T-helper 1 cell treated with Interleukin-12 subunit alpha and Interleukin-12 subunit beta and Interleukin-4 antibody, amounts not matched to agents 30 ng/mL and 1 ng/mL, for 36 hours (primary cell): ENCODE measurements at regions not wholly inside any gene's neighbourhood (a gene's known extent, or its start where the extent isn't known, plus 50 kb on each side); places are given as distances from the start of the nearest gene placed in this dataset.
"Not testable (repeated sequence)": the region's sequence is repeated elsewhere in the genome, so short reads cannot be mapped to it uniquely, and the experiment has no call there.

Source experiments
- intact Hi-C: fragments of 100-400 bp; cut with micrococcal nuclease; formaldehyde crosslinking; loops from one replicate; pipeline ENCODE4 v1.15.1; 2024

- intact Hi-C loops = no loop called here
Measured at GRCh38 chr3:158026236-158026635, 80.0 kb downstream of the SHOX2 start.

DNA sequence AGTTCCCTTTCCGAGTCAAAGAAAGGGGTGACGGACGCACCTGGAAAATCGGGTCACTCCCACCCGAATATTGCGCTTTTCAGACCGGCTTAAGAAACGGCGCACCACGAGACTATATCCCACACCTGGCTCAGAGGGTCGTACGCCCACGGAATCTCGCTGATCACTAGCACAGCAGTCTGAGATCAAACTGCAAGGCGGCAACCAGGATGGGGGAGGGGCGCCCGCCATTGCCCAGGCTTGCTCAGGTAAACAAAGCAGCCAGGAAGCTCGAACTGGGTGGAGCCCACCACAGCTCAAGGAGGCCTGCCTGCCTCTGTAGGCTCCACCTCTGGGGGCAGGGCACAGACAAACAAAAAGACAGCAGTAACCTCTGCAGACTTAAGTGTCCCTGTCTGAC lies 86.3 kb downstream of the SHOX2 start:
- intact Hi-C loops = not testable (repeated sequence)

GRCh38 chr3:158018462-158018861 lies 87.8 kb downstream of the SHOX2 start:
- intact Hi-C loops = no loop called here

GRCh38 chr3:158012901-158013300 lies 93.3 kb downstream of the SHOX2 start:
- intact Hi-C loops = no loop called here

- intact Hi-C loops = no loop called here
Measured at GRCh38 chr3:158005391-158006100, 100.7 kb downstream of the SHOX2 start.

DNA sequence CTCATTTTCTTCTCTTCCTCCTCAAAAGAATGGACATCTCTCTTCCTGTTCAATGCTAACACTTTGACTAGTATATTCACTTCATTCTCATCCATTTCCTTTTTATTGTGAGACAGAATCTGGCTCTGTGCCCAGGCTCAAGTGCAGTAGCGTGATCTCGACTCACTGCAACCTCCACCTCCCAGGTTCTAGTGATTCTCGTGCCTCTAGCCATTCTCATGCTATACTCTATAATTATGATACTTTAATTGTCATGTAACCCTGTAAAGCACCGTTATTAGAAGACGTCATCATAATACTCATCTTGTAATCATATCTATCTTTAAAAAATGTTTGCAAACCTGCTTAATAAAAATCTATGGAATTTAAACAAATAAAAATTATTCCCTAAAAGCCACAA lies 107.0 kb downstream of the SHOX2 start:
- intact Hi-C loops = no loop called here

- intact Hi-C loops = no loop called here
Measured at GRCh38 chr3:157982359-157982758, 123.9 kb downstream of the SHOX2 start.

DNA sequence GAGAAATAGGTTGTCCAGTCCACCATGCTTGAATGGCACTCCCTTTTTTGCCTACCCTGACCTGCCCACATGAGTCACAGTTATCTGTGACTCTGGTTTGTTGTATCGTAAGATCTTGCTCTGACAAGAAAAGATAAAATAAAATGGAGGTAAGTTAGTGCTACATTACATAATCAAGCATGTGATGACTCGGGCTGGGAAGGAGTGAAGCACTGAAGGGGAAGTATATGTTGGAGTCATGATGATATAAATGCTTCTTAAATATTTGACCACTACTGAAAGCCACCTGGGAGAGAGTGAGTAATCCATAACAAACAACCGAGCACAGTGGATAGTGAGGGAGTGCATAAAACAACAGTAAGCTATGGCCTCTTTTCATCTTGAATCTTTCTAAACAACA lies 124.4 kb downstream of the SHOX2 start:
- intact Hi-C loops = no loop called here

- intact Hi-C loops = no loop called here
Measured at GRCh38 chr3:157979022-157979421, 127.2 kb downstream of the SHOX2 start.

GRCh38 chr3:157961665-157962064 lies 144.6 kb downstream of the SHOX2 start:
- intact Hi-C loops = no loop called here

DNA sequence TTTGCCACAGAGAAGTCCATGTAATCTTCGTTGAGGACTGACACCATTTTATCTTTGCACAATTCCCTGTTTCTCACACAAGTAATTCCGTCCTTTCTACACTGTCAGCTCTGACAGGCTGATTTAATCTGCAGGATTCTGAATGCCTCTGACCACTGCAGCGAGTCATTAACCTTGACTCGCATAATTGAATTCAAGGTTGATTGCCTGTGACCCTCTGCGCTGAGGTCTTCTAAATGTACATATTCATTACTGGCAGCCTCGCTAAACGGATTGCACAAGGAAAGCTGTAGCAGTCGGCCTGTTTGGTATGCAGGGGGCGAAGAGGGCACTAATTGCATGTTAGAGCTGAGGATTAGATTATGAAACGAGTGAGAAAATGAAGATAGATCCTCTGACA lies 147.8 kb downstream of the SHOX2 start:
- intact Hi-C loops = no loop called here

DNA sequence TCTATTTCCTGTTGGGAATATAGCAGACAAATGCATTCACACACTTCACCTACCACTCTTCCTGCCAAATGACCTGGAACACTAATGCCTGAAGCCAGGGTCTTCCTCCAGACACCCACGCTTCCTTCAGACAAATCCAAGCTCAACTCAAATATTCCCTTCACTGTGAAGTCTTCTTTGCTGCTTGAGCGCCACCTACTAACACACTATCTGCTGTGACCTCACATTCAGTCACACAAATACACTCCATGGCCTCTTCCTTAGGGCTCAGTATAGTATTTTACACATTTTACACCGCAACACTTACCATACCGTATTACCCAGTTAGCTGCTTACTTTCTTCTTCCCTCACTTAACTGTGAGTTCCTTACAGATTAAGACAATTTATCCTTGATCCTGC lies 149.4 kb downstream of the SHOX2 start:
- intact Hi-C loops = no loop called here

GRCh38 chr3:157956176-157956575 lies 150.0 kb downstream of the SHOX2 start:
- intact Hi-C loops = no loop called here

GRCh38 chr3:157953565-157953964 lies 152.7 kb downstream of the SHOX2 start:
- intact Hi-C loops = no loop called here

DNA sequence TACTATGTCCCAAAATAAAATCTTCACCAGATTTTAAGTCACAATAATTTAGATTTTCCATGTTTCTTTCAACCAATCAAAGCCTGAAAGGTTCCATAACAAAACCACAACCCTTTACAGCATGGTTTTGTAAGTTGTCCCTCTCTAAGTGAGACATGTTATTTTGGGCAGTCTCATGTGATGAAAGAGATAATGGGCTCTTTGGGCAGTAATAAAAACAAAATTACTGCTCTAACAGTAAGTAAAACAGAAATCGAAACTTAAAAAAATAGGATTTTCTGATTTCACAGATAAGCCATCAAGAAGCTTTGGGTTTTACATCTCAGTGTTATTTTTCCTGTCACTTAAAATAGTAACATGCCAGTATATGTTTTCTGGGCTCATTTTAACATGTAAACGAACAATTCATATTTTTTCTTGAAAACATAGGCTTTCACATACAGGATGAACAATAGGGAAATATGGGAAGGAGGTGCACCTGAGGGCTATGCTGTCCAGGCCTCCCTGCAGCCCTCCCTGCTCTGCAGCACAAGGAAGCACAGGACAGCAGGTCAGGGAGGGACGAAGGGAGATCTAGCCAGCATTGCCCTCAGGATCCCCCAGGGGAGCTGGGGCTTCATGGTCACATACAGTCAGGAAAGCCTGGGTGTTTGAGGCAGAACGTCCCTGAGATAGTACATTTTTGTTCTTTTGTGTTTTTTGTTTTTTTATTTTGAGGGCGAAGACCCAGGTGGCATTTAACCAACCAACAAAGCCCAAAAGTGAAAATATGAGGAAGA lies 157.4 kb downstream of the SHOX2 start:
- intact Hi-C loops = no loop called here

GRCh38 chr3:157939166-157939565 lies 167.1 kb downstream of the SHOX2 start:
- intact Hi-C loops = no loop called here

DNA sequence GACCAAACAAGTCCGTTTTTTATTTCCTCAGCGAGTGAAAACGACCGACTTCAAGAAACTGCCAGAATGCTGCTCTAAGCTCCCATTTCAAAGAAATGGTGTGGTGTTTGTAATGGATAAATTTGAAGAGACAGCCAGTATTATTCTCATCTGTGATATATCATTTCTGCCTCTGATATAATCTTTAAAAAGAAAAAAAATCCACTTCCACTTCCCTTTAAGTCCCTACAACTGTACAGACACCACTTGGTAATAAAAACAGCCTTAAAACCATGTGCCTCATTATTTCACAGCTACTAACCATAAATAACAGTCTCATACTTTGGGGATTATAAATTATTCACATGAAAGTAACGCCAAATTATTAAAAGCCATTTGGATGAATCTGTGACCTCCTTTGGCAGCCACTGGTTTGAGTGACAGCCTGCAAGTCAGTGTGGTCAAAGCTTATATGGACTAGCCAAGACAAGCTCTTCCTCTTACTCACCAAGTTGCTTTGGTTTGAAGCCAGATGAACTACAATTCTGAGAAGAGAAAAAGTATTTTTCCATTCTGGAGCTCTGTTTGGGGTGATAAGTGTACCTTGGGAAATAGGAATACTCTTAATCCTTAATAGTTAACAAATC lies 168.0 kb downstream of the SHOX2 start:
- intact Hi-C loops = no loop called here

GRCh38 chr3:157931517-157931916 lies 174.7 kb downstream of the SHOX2 start:
- intact Hi-C loops = no loop called here

DNA sequence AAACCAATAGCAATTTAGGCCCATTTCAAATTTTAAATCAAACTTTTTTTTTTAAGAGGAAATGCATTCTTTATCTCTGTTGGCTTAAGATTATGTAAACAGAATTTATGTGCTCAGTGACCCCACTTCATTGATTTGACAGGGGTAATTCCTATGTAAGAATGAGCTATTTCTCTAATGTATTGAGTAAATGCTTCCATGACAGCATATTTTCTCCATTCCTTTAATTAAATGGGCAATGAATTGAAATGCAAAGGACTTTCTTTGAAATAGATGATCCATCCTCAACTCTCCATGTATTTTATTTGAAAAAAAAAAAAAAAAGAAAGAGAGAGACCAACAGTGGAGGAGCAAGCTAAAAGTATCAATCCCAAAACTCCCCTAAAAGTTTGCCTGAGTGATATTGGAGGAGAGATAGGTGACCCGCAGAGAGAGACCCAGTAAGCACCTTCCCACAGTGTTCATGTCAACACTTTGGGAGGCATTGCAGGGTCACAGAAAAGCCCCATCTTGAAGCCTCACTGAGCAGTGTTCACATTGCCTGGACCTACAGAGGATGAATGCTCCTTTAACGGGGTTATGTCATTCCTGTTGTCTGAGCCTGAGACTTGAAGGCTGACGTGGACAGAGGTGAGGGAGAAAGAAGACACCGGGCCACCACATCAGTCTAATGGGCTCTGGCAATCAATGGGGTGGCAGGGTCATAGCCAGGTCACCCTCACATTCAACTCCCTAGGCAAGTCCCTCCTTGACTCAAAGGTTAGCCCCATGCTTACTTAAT lies 176.0 kb downstream of the SHOX2 start:
- intact Hi-C loops = no loop called here

GRCh38 chr3:157926822-157927221 lies 179.4 kb downstream of the SHOX2 start:
- intact Hi-C loops = no loop called here

DNA sequence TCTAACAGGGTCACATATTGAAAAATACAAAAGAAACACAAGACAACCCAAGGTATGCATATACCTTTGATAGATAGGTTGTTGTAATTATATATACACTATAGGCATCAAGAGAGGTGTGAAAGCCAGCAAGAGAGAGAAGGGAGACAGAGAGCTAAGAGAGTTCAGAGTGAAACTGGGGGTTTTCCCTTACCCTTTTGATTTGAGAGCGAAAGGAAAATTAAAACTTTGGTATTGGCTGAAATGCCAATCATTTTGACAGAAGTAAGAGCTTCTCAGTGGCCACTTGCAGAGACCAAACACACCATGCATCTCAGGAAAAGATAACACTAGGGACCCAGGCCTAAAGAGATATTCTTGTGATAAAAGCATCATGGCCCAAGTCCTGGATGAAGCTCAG lies 183.6 kb downstream of the SHOX2 start:
- intact Hi-C loops = no loop called here

DNA sequence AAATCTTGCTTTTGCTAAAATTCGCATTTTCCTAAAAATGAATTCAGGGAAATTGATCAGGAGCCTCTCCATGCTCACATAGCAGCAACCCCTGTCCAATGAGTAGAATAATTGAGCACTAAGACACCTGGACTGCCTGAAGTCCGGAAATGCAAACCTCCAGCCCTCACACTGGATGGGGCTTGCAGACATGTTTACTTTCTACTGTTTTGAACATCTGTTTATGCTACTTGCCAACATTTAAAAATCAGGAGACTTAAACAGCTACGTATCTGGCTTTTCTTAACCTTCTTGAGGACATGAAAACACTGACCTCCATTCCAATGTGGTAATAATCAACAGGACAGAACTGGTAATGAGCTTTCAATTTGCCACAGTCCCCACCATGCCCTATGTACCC lies 184.4 kb downstream of the SHOX2 start:
- intact Hi-C loops = no loop called here
